ENCODE measurements at regions not wholly inside any gene's neighbourhood (a gene's known extent, or its start where the extent isn't known, plus 50 kb on each side); places are given as distances from the start of the nearest gene placed in this dataset.
A peak's percentile ranks its signal among the peaks of the same experiment; 100 is the strongest.

GRCh38 chr3:113051787-113052186, 61.0 kb downstream of the GTPBP8 start:
- no peak for TF ChIP-seq CTCF (IDR thresholded peaks at IDR 0.05; ENCODE audit: insufficient read depth, low read depth, low read length, missing control alignments)
- DNase-seq (ENCODE audit: low read depth): no peak

GRCh38 chr3:113053169-113053568, 62.4 kb downstream of the GTPBP8 start:
- H3K4me3 ChIP-seq (ENCODE audit: low read depth, low read length): no peak overlapping the region
- TF ChIP-seq CTCF (IDR thresholded peaks at IDR 0.05; ENCODE audit: insufficient read depth, low read depth, low read length, missing control alignments): no peak
- no peak for DNase-seq (ENCODE audit: low read depth)

More at GRCh38 chr3:113051787-113052186, 61.0 kb downstream of the GTPBP8 start:
- no peak overlapping the region for H3K4me3 ChIP-seq (ENCODE audit: low read depth, low read length)

DNA sequence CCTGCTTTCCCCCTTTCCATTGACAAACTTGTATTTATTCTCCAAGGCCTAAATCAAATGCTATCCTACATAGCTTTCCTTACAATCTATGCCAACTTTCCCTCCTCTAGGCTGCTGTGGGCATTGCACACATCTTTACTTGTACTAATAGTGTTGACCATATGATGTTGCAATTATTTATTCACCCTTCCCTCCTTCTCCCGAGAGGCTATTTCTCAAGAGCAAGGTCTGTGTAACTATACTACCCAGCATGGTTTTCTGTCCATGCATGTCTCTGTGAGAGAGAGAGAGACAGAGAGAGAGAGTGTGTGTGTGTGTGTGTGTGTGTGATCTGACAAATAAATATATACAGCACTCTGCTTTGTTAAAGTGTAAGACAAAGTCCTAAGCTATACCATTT, 63.8 kb downstream of the GTPBP8 start:
- DNase-seq (ENCODE audit: low read depth): no peak
- H3K4me3 ChIP-seq (ENCODE audit: low read depth, low read length): no peak overlapping the region
- TF ChIP-seq CTCF (IDR thresholded peaks at IDR 0.05; ENCODE audit: insufficient read depth, low read depth, low read length, missing control alignments): no peak

DNA sequence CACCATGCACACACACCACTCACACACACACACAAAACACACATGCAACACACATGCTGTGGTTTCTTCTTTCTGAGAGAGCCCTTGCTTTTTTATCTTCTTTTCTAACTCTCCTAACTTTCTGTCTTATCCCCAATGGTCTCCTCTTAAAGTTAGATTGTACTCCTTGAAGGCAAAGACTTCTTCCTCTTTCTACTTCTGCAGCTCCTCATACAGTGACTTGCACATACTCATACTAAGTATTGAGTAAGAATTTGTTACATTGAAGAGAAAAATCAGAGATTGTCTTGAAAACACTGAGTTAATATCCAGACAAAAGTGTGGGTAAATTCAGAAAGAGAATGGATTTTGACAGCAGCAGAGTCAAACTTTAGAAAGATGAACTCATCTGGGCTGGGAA, 64.4 kb downstream of the GTPBP8 start:
- DNase-seq (ENCODE audit: low read depth): no peak
- no peak overlapping the region for H3K4me3 ChIP-seq (ENCODE audit: low read depth, low read length)

GRCh38 chr3:113055961-113056360, 65.2 kb downstream of the GTPBP8 start:
- DNase-seq (ENCODE audit: low read depth): no peak
- no peak for TF ChIP-seq CTCF (IDR thresholded peaks at IDR 0.05; ENCODE audit: insufficient read depth, low read depth, low read length, missing control alignments)
- H3K4me3 ChIP-seq (ENCODE audit: low read depth, low read length): no peak overlapping the region

More for the DNA sequence above, 64.4 kb downstream of the GTPBP8 start:
- TF ChIP-seq CTCF (IDR thresholded peaks at IDR 0.05; ENCODE audit: insufficient read depth, low read depth, low read length, missing control alignments): no peak

GRCh38 chr3:113057117-113057516, 66.3 kb downstream of the GTPBP8 start:
- no peak for TF ChIP-seq CTCF (IDR thresholded peaks at IDR 0.05; ENCODE audit: insufficient read depth, low read depth, low read length, missing control alignments)
- peak; percentile 52 for DNase-seq (ENCODE audit: low read depth)
- no peak overlapping the region for H3K4me3 ChIP-seq (ENCODE audit: low read depth, low read length)

- DNase-seq (ENCODE audit: low read depth): peak; percentile 53
- no peak for TF ChIP-seq CTCF (IDR thresholded peaks at IDR 0.05; ENCODE audit: insufficient read depth, low read depth, low read length, missing control alignments)
- H3K4me3 ChIP-seq (ENCODE audit: low read depth, low read length): no peak overlapping the region
Observed at GRCh38 chr3:113058188-113058587, 67.4 kb downstream of the GTPBP8 start.
